Gastrocnemius medialis (tissue), 4 donors: ENCODE measurements at regions not wholly inside any gene's neighbourhood (a gene's known extent, or its start where the extent isn't known, plus 50 kb on each side); places are given as distances from the start of the nearest gene placed in this dataset.

Experiments
- CTCF ChIP-seq, 5 experiments: fragments of 450-650 bp in 3 of 5; fragments of 200-600 bp in 2 of 5; sonication (generic) in 2 of 5; IDR thresholded peaks in 4 of 5; conservative IDR thresholded peaks in 1 of 5; 1 replicate in 4 of 5; 2 replicates in 1 of 5; pipeline ENCODE4 v1.5.1; 2016 to 2019; ENCODE audit warnings: antibody characterized with exemption in 5 of 5, mild to moderate bottlenecking in 3 of 5, moderate library complexity in 3 of 5
- POLR2A ChIP-seq, 2 donors: fragments of 450-650 bp; IDR thresholded peaks; one replicate each; pipeline ENCODE4 v1.6.1; 2017; ENCODE audit warnings: antibody characterized with exemption in 2 of 2, mild to moderate bottlenecking in 2 of 2, moderate library complexity in 2 of 2

- no peak for TF ChIP-seq CTCF (IDR thresholded peaks at IDR 0.05 in 4 of 5, conservative IDR thresholded peaks at IDR 0.05 in 1 of 5)
- no peak for TF ChIP-seq POLR2A (IDR thresholded peaks at IDR 0.05)
Observed at GRCh38 chr12:65653946-65654629, 170.2 kb upstream of the HMGA2 start.
